GM23338 (cell line): ENCODE measurements at regions not wholly inside any gene's neighbourhood (a gene's known extent, or its start where the extent isn't known, plus 50 kb on each side); places are given as distances from the start of the nearest gene placed in this dataset.

Source experiments
- ATAC-seq: fragments of 200-7000 bp; cut with Tn5 transposase; 3 replicates; pipeline ENCODE4 v1.9.1; 2020
- DNase-seq: peaks from one replicate; pipeline ENCODE4 v3.0.0-alpha.2; 2015; ENCODE audit warnings: low spot score
- H2AFZ ChIP-seq: fragments of 200-600 bp; sonication (generic); 2 replicates; pipeline ENCODE4 v1.8.0; 2016; ENCODE audit warnings: antibody characterized with exemption, mild to moderate bottlenecking, moderate library complexity
- H3F3A ChIP-seq: fragments of 200-600 bp; sonication (generic); replicated peaks from 2 replicates; pipeline ENCODE4 v1.8.0; 2017; ENCODE audit warnings: antibody characterized with exemption, mixed run types, low read depth
- H3K27ac ChIP-seq: fragments of 200-600 bp; sonication (generic); 2 replicates; pipeline ENCODE4 v1.6.1; 2016; ENCODE audit warnings: low read depth
- H3K27me3 ChIP-seq: fragments of 200-600 bp; sonication (generic); 2 replicates; pipeline ENCODE4 v1.8.0; 2016; ENCODE audit warnings: mild to moderate bottlenecking, mixed run types, moderate library complexity; ENCODE audit not compliant: insufficient read depth
- H3K36me3 ChIP-seq: fragments of 200-600 bp; sonication (generic); 2 replicates; pipeline ENCODE4 v1.8.0; 2016; ENCODE audit warnings: mild to moderate bottlenecking; ENCODE audit not compliant: insufficient read depth
- H3K4me1 ChIP-seq: fragments of 200-600 bp; sonication (generic); 2 replicates; pipeline ENCODE4 v1.8.0; 2016; ENCODE audit warnings: mild to moderate bottlenecking, moderate library complexity; ENCODE audit not compliant: insufficient read depth
- H3K4me2 ChIP-seq: fragments of 200-600 bp; sonication (generic); 2 replicates; pipeline ENCODE4 v1.7.1; 2017; ENCODE audit warnings: mixed run types
- H3K4me3 ChIP-seq: fragments of 200-600 bp; sonication (generic); 2 replicates; pipeline ENCODE4 v1.6.1; 2016; ENCODE audit warnings: mixed run types
- H3K79me2 ChIP-seq: fragments of 200-600 bp; sonication (generic); replicated peaks from 2 replicates; pipeline ENCODE4 v1.8.0; 2017; ENCODE audit warnings: mild to moderate bottlenecking; ENCODE audit not compliant: insufficient read depth
- H3K9me2 ChIP-seq: fragments of 200-600 bp; sonication (generic); 2 replicates; pipeline ENCODE4 v1.8.0; 2017; ENCODE audit not compliant: insufficient read depth
- H4K20me1 ChIP-seq: fragments of 200-600 bp; sonication (generic); replicated peaks from 2 replicates; pipeline ENCODE4 v1.8.0; 2017; ENCODE audit warnings: mild to moderate bottlenecking; ENCODE audit not compliant: insufficient read depth
- H3K27ac Mint-ChIP-seq: 2 replicates; pipeline ENCODE4 v1.8.0; 2020; ENCODE audit warnings: inconsistent platforms, mild to moderate bottlenecking, moderate library complexity, mixed read lengths
- H3K27me3 Mint-ChIP-seq: 3 replicates; pipeline ENCODE4 v1.8.0; 2022; ENCODE audit warnings: low read depth, mild to moderate bottlenecking, moderate library complexity, mixed read lengths, inconsistent platforms; ENCODE audit not compliant: insufficient read depth, poor library complexity
- H3K36me3 Mint-ChIP-seq: 3 replicates; pipeline ENCODE4 v1.8.0; 2021; ENCODE audit warnings: low read depth, mild to moderate bottlenecking, inconsistent platforms, moderate library complexity, mixed read lengths
- H3K4me1 Mint-ChIP-seq: 3 replicates; pipeline ENCODE4 v1.8.0; 2020; ENCODE audit warnings: mild to moderate bottlenecking, inconsistent platforms, mixed read lengths
- H3K4me3 Mint-ChIP-seq: 3 replicates; pipeline ENCODE4 v1.8.0; 2021; ENCODE audit warnings: moderate library complexity, mild to moderate bottlenecking, inconsistent platforms, mixed read lengths
- H3K9me3 Mint-ChIP-seq: 3 replicates; pipeline ENCODE4 v1.8.0; 2020; ENCODE audit warnings: moderate library complexity, mild to moderate bottlenecking, inconsistent platforms, mixed read lengths
- CREB1 ChIP-seq: fragments of 250-450 bp; sonication (Bioruptor Pico); IDR thresholded peaks from 2 replicates; pipeline ENCODE4 v1.5.0; 2020; ENCODE audit warnings: low read depth, mild to moderate bottlenecking, moderate library complexity
- CTCF ChIP-seq, 2 experiments: fragments of 200-600 bp in 1 of 2; sonication (generic) in 1 of 2; conservative IDR thresholded peaks; 2 replicates each; pipeline versions ENCODE4 v1.5.1 to v1.6.1; 2016 to 2017; ENCODE audit warnings: antibody characterized with exemption in 2 of 2, low read depth in 2 of 2, mild to moderate bottlenecking in 2 of 2, moderate library complexity in 1 of 2
- ETS1 ChIP-seq: IDR thresholded peaks from 2 replicates; pipeline ENCODE4 v1.6.1; 2016; ENCODE audit warnings: antibody characterized with exemption
- EZH2 ChIP-seq: fragments of 200-600 bp; sonication (generic); IDR thresholded peaks from one replicate; pipeline ENCODE4 v1.8.0; 2017; ENCODE audit warnings: antibody characterized with exemption, mild to moderate bottlenecking, low read depth; ENCODE audit not compliant: unreplicated experiment
- EZH2phosphoT487 ChIP-seq: fragments of 200-600 bp; sonication (generic); IDR thresholded peaks from one replicate; pipeline ENCODE4 v1.8.1; 2018; ENCODE audit warnings: antibody characterized with exemption; ENCODE audit not compliant: unreplicated experiment
- JUNB ChIP-seq: IDR thresholded peaks from one replicate; pipeline ENCODE4 v1.6.1; 2016; ENCODE audit warnings: antibody characterized with exemption; ENCODE audit not compliant: unreplicated experiment
- NANOG ChIP-seq: IDR thresholded peaks from 2 replicates; pipeline ENCODE4 v1.6.1; 2016; ENCODE audit warnings: antibody characterized with exemption, borderline replicate concordance
- POLR2AphosphoS5 ChIP-seq: IDR thresholded peaks from 2 replicates; pipeline ENCODE4 v1.6.1; 2016; ENCODE audit warnings: antibody characterized with exemption, low read depth
- REST ChIP-seq: IDR thresholded peaks from one replicate; pipeline ENCODE4 v1.6.1; 2018; ENCODE audit warnings: antibody characterized with exemption; ENCODE audit not compliant: unreplicated experiment
- STAT1 ChIP-seq: IDR thresholded peaks from one replicate; pipeline ENCODE4 v1.6.1; 2016; ENCODE audit warnings: antibody characterized with exemption; ENCODE audit not compliant: unreplicated experiment
- ZNF114 ChIP-seq: fragments of 250-450 bp; sonication (Bioruptor Pico); IDR thresholded peaks from 2 replicates; pipeline ENCODE4 v1.5.0; 2020; ENCODE audit warnings: mild to moderate bottlenecking, moderate library complexity
- ZNF331 ChIP-seq: fragments of 250-450 bp; sonication (Bioruptor Pico); IDR thresholded peaks from 2 replicates; pipeline ENCODE4 v1.5.0; 2020; ENCODE audit warnings: low read depth, mild to moderate bottlenecking, moderate library complexity
- ZNF462 ChIP-seq: fragments of 250-450 bp; sonication (Bioruptor Pico); IDR thresholded peaks from 2 replicates; pipeline ENCODE4 v1.5.0; 2020; ENCODE audit warnings: mild to moderate bottlenecking, moderate library complexity

GRCh38 chr13:47675871-47676270 is 325.2 kb downstream of the SUCLA2 start:
- TF ChIP-seq STAT1 (no peak), CREB1 (CRISPR knock-in tag) (no peak), NANOG (no peak), ZNF331 (CRISPR knock-in tag) (no peak), EZH2 (no peak), EZH2phosphoT487 (no peak), ETS1 (no peak), ZNF462 (CRISPR knock-in tag) (no peak), ZNF114 (CRISPR knock-in tag) (no peak), CTCF (conservative IDR thresholded peaks at IDR 0.05; ENCODE audit: low read depth in 2 of 2) (no peak), REST (no peak), POLR2AphosphoS5 (no peak), JUNB (no peak)
- Histone ChIP-seq H3K79me2 (no peaks in the 10 kb centered on the region), H3K4me2 (no peak overlapping the region), H3K27ac (no peak overlapping the region), H3K4me3 (no peak overlapping the region), H4K20me1 (no peaks in the 10 kb centered on the region), H3K9me2 (no peaks in the 10 kb centered on the region), H3K4me1 (peaks cover 5% of the 10 kb centered on the region; the same call in 1 of the 2 replicates), H3F3A (no peaks in the 10 kb centered on the region), H3K36me3 (no peaks in the 10 kb centered on the region), H3K27me3 (no peaks in the 10 kb centered on the region), H2AFZ (peak overlapping the region; percentile 89; the same call in 1 of the 2 replicates)
- Mint-ChIP-seq H3K4me3 (no peak overlapping the region), H3K36me3 (no peaks in the 10 kb centered on the region), H3K27me3 (peaks cover 2% of the 10 kb centered on the region), H3K27ac (no peak overlapping the region), H3K4me1 (peaks cover 3% of the 10 kb centered on the region; the same call in 1 of the 3 replicates), H3K9me3 (no peaks in the 10 kb centered on the region)
- ATAC-seq = no peak
- DNase-seq = no peak
